Kidney (tissue), 13 donors: ENCODE measurements at regions not wholly inside any gene's neighbourhood (a gene's known extent, or its start where the extent isn't known, plus 50 kb on each side); places are given as distances from the start of the nearest gene placed in this dataset.

Source experiments
- DNase-seq, 5 donors: peaks; one replicate each; pipeline ENCODE4 v3.0.0-alpha.2; 2013 to 2020
- FAIRE-seq: peaks from 2 replicates; lab custom pipeline; 2012; peaks lifted over from hg19 to GRCh38; lab: Jason Lieb, UNC
- H3K27ac ChIP-seq, 2 donors: one replicate each; pipeline ENCODE4 v1.7.0; 2013; ENCODE audit warnings: low read depth in 2 of 2, low read length in 2 of 2, inconsistent platforms in 1 of 2
- H3K27me3 ChIP-seq: one replicate; pipeline ENCODE4 v1.7.1; 2013; ENCODE audit warnings: low read length, inconsistent platforms; ENCODE audit not compliant: control insufficient read depth, insufficient read depth
- H3K36me3 ChIP-seq, 3 donors: one replicate each; pipeline versions ENCODE4 v1.7.0 to v1.7.1; 2013; ENCODE audit warnings: low read length in 3 of 3, control low read depth in 1 of 3, inconsistent platforms in 1 of 3; ENCODE audit not compliant: insufficient read depth in 3 of 3, control insufficient read depth in 2 of 3
- H3K4me1 ChIP-seq, 3 donors: one replicate each; pipeline versions ENCODE4 v1.7.0 to v1.7.1; 2013; ENCODE audit warnings: low read length in 3 of 3, inconsistent platforms in 1 of 3, low read depth in 1 of 3; ENCODE audit not compliant: control insufficient read depth in 2 of 3, insufficient read depth in 2 of 3
- H3K4me3 ChIP-seq, 3 donors: one replicate each; pipeline versions ENCODE4 v1.7.0 to v1.8.1; 2013; ENCODE audit warnings: low read length in 3 of 3, control low read depth in 1 of 3, inconsistent platforms in 1 of 3
- H3K9ac ChIP-seq, 3 donors: one replicate each; pipeline versions ENCODE4 v1.7.0 to v1.7.1; 2013; ENCODE audit warnings: low read length in 3 of 3, control low read depth in 1 of 3, inconsistent platforms in 1 of 3
- H3K9me3 ChIP-seq, 3 donors: one replicate each; pipeline versions ENCODE4 v1.7.0 to v1.7.1; 2013; ENCODE audit warnings: low read length in 3 of 3, control low read depth in 1 of 3, inconsistent platforms in 1 of 3; ENCODE audit not compliant: control insufficient read depth in 2 of 3, insufficient read depth in 1 of 3
- intact Hi-C: fragments of 100-400 bp; cut with DNase I; formaldehyde crosslinking; loops from one replicate; pipeline ENCODE4 v1.11.1; 2022
- TF ChIP-seq, protein P1 (sequence below): IDR thresholded peaks from 3 replicates; pipeline ENCODE4 v1.5.1; 2012; ENCODE audit warnings: mild to moderate bottlenecking, moderate library complexity, borderline replicate concordance; ENCODE audit not compliant: insufficient read depth; ENCODE audit errors: extremely low read depth
- donor health status: control.
- donor health status: control.
- donor health status: control.
- donor health status: control.
- donor health status: control.
- donor health status: DM: yes; HTN: yes; CAD: no.
- donor health status: Normal renal cell carcinoma (clear cell type).

- no peak for DNase-seq
- intact Hi-C loops = no loop called here
- TF ChIP-seq, protein P1, sequence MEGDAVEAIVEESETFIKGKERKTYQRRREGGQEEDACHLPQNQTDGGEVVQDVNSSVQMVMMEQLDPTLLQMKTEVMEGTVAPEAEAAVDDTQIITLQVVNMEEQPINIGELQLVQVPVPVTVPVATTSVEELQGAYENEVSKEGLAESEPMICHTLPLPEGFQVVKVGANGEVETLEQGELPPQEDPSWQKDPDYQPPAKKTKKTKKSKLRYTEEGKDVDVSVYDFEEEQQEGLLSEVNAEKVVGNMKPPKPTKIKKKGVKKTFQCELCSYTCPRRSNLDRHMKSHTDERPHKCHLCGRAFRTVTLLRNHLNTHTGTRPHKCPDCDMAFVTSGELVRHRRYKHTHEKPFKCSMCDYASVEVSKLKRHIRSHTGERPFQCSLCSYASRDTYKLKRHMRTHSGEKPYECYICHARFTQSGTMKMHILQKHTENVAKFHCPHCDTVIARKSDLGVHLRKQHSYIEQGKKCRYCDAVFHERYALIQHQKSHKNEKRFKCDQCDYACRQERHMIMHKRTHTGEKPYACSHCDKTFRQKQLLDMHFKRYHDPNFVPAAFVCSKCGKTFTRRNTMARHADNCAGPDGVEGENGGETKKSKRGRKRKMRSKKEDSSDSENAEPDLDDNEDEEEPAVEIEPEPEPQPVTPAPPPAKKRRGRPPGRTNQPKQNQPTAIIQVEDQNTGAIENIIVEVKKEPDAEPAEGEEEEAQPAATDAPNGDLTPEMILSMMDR = no peak
- H3K27ac ChIP-seq = no peak overlapping the region
- no peak overlapping the region for H3K4me3 ChIP-seq
- no peaks in the 10 kb centered on the region for H3K36me3 ChIP-seq
- no peak for FAIRE-seq
- peaks cover 0 to 3% (median 0%) of the 10 kb centered on the region in 3 donors for H3K9me3 ChIP-seq
- H3K27me3 ChIP-seq = no peaks in the 10 kb centered on the region
- H3K4me1 ChIP-seq = no peaks in the 10 kb centered on the region
- no peak overlapping the region for H3K9ac ChIP-seq
These were observed 70.3 kb upstream of the HEY2 start for GRCh38 chr6:125679128-125679527.

GRCh38 chr6:125679651-125680050, 69.8 kb upstream of the HEY2 start:
- no peaks in the 10 kb centered on the region for H3K36me3 ChIP-seq
- no peak for DNase-seq
- H3K4me1 ChIP-seq = no peaks in the 10 kb centered on the region
- FAIRE-seq = no peak
- no peak overlapping the region for H3K4me3 ChIP-seq
- H3K27ac ChIP-seq = no peak overlapping the region
- intact Hi-C loops = no loop called here
- TF ChIP-seq, protein P1 = no peak
- no peaks in the 10 kb centered on the region for H3K27me3 ChIP-seq
- peaks cover 0 to 5% (median 0%) of the 10 kb centered on the region in 3 donors for H3K9me3 ChIP-seq
- no peak overlapping the region for H3K9ac ChIP-seq

DNA sequence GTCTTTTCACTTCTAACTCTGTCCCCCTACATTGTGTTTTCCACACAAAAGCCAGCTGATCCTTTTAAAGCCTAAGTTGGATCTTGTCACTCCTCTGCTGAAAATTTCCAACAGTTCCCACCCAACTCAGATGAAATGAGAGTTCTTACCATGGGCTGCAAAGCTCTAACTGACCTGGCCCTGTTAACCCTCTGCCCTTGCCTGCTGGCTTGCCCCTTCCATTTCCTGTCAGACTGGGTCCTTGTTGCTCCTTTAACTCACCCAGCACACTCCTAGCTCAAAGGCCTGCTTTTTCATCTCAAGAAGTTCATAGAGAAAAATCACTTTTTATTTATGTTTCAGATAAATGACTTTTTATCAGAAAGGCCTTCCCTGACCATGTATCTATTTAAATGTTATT, 66.5 kb upstream of the HEY2 start:
- TF ChIP-seq, protein P1 = no peak
- no peak for FAIRE-seq
- H3K9me3 ChIP-seq = peaks cover 0 to 5% (median 0%) of the 10 kb centered on the region in 3 donors
- H3K27ac ChIP-seq = no peak overlapping the region
- H3K36me3 ChIP-seq = no peaks in the 10 kb centered on the region
- no peak overlapping the region for H3K4me3 ChIP-seq
- no peak overlapping the region for H3K9ac ChIP-seq
- intact Hi-C loops = no loop called here
- no peaks in the 10 kb centered on the region for H3K27me3 ChIP-seq
- DNase-seq = no peak
- H3K4me1 ChIP-seq = no peaks in the 10 kb centered on the region

DNA sequence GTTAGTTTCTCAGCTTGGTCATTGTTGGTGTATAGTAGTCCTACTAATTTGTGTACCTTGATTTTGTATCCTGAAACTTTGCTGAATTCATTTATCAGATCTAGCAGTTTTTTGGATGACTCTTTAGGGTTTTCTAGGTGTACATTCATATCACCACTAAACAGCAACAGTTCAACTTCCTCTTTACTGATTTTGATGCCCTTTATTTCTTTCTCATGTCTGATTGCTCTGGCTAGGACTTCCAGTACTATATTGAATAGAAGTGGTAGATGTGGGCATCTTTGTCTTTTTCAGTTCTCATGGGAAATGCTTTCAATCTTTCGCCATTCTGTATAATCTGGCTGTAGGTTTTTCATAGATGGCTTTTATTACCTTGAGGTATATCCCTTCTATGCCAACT, 61.3 kb upstream of the HEY2 start:
- H3K36me3 ChIP-seq = no peaks in the 10 kb centered on the region
- DNase-seq = no peak
- no peak overlapping the region for H3K27ac ChIP-seq
- no peak for FAIRE-seq
- TF ChIP-seq, protein P1 = no peak
- intact Hi-C loops = no loop called here
- H3K9ac ChIP-seq = no peak overlapping the region
- H3K27me3 ChIP-seq = no peaks in the 10 kb centered on the region
- peaks cover 0 to 5% (median 3%) of the 10 kb centered on the region in 3 donors for H3K9me3 ChIP-seq
- H3K4me1 ChIP-seq = no peaks in the 10 kb centered on the region
- no peak overlapping the region for H3K4me3 ChIP-seq
